Activated naive CD8-positive, alpha-beta T cell treated with anti-CD3 and anti-CD28 coated beads for 36 hours (primary cell): ENCODE measurements at regions not wholly inside any gene's neighbourhood (a gene's known extent, or its start where the extent isn't known, plus 50 kb on each side); places are given as distances from the start of the nearest gene placed in this dataset.
"Not testable (repeated sequence)": the region's sequence is repeated elsewhere in the genome, so short reads cannot be mapped to it uniquely, and the experiment has no call there.

Source experiments
- DNase-seq: peaks from one replicate; pipeline ENCODE4 v3.0.0; 2021
- H3K27ac Mint-ChIP-seq: one replicate; pipeline ENCODE4 v1.8.0; 2022; ENCODE audit warnings: mild to moderate bottlenecking, moderate library complexity, mixed read lengths
- H3K27me3 Mint-ChIP-seq: one replicate; pipeline ENCODE4 v1.8.0; 2022; ENCODE audit warnings: mild to moderate bottlenecking, mixed read lengths
- H3K36me3 Mint-ChIP-seq: one replicate; pipeline ENCODE4 v1.8.0; 2021; ENCODE audit warnings: mild to moderate bottlenecking, mixed read lengths
- H3K4me1 Mint-ChIP-seq: one replicate; pipeline ENCODE4 v1.8.0; 2021; ENCODE audit warnings: mixed read lengths
- H3K4me3 Mint-ChIP-seq: one replicate; pipeline ENCODE4 v1.8.0; 2022; ENCODE audit warnings: mild to moderate bottlenecking, moderate library complexity, mixed read lengths
- H3K9me3 Mint-ChIP-seq: one replicate; pipeline ENCODE4 v1.8.0; 2022; ENCODE audit warnings: mixed read lengths

GRCh38 chr2:145759228-145759915, 1239.5 kb upstream of the ZEB2 start:
- Mint-ChIP-seq H3K4me1 (no peaks in the 10 kb centered on the region), H3K9me3 (no peaks in the 10 kb centered on the region), H3K36me3 (no peaks in the 10 kb centered on the region), H3K27me3 (no peaks in the 10 kb centered on the region), H3K27ac (no peak overlapping the region), H3K4me3 (no peak overlapping the region)
- DNase-seq: no peak

- H3K36me3 Mint-ChIP-seq: no peaks in the 10 kb centered on the region
- no peak overlapping the region for H3K27ac Mint-ChIP-seq
- DNase-seq: no peak
- H3K27me3 Mint-ChIP-seq: no peaks in the 10 kb centered on the region
- no peak overlapping the region for H3K4me3 Mint-ChIP-seq
- H3K4me1 Mint-ChIP-seq: no peaks in the 10 kb centered on the region
- no peaks in the 10 kb centered on the region for H3K9me3 Mint-ChIP-seq
Measured at GRCh38 chr2:145757503-145758246, 1237.8 kb upstream of the ZEB2 start.

GRCh38 chr2:145755019-145755837, 1235.3 kb upstream of the ZEB2 start:
- H3K27me3 Mint-ChIP-seq: no peaks in the 10 kb centered on the region
- no peak overlapping the region for H3K27ac Mint-ChIP-seq
- H3K4me1 Mint-ChIP-seq: peaks cover 7% of the 10 kb centered on the region
- H3K36me3 Mint-ChIP-seq: no peaks in the 10 kb centered on the region
- DNase-seq: no peak
- H3K9me3 Mint-ChIP-seq: no peaks in the 10 kb centered on the region
- H3K4me3 Mint-ChIP-seq: no peak overlapping the region

GRCh38 chr2:145753966-145754365, 1234.0 kb upstream of the ZEB2 start:
- Mint-ChIP-seq H3K4me3 (no peak overlapping the region), H3K4me1 (peaks cover 7% of the 10 kb centered on the region), H3K9me3 (no peaks in the 10 kb centered on the region), H3K27ac (no peak overlapping the region), H3K36me3 (no peaks in the 10 kb centered on the region), H3K27me3 (no peaks in the 10 kb centered on the region)
- no peak for DNase-seq

GRCh38 chr2:145753041-145753608, 1233.2 kb upstream of the ZEB2 start:
- Mint-ChIP-seq H3K4me1 (peaks cover 10% of the 10 kb centered on the region), H3K27me3 (no peaks in the 10 kb centered on the region), H3K36me3 (no peaks in the 10 kb centered on the region), H3K4me3 (no peak overlapping the region), H3K9me3 (no peaks in the 10 kb centered on the region), H3K27ac (no peak overlapping the region)
- DNase-seq: no peak

- Mint-ChIP-seq H3K27ac (no peak overlapping the region), H3K4me3 (no peak overlapping the region), H3K9me3 (no peaks in the 10 kb centered on the region), H3K36me3 (no peaks in the 10 kb centered on the region), H3K27me3 (no peaks in the 10 kb centered on the region), H3K4me1 (peaks cover 10% of the 10 kb centered on the region)
- no peak for DNase-seq
Measured at GRCh38 chr2:145752091-145752806, 1232.3 kb upstream of the ZEB2 start.

GRCh38 chr2:145751629-145752028, 1231.7 kb upstream of the ZEB2 start:
- DNase-seq: no peak

GRCh38 chr2:145751155-145751554, 1231.2 kb upstream of the ZEB2 start:
- Mint-ChIP-seq H3K4me1 (peaks cover 10% of the 10 kb centered on the region), H3K27ac (no peak overlapping the region), H3K36me3 (no peaks in the 10 kb centered on the region), H3K4me3 (no peak overlapping the region), H3K9me3 (no peaks in the 10 kb centered on the region), H3K27me3 (peaks cover 4% of the 10 kb centered on the region)
- no peak for DNase-seq

More at GRCh38 chr2:145751629-145752028, 1231.7 kb upstream of the ZEB2 start:
- Mint-ChIP-seq H3K4me1 (peaks cover 10% of the 10 kb centered on the region), H3K27me3 (no peaks in the 10 kb centered on the region), H3K27ac (no peak overlapping the region), H3K36me3 (no peaks in the 10 kb centered on the region), H3K4me3 (no peak overlapping the region), H3K9me3 (no peaks in the 10 kb centered on the region)

GRCh38 chr2:145750612-145751011, 1230.7 kb upstream of the ZEB2 start:
- Mint-ChIP-seq H3K27ac (no peak overlapping the region), H3K4me3 (no peak overlapping the region), H3K9me3 (no peaks in the 10 kb centered on the region), H3K4me1 (peaks cover 10% of the 10 kb centered on the region), H3K36me3 (no peaks in the 10 kb centered on the region), H3K27me3 (peaks cover 4% of the 10 kb centered on the region)
- DNase-seq: no peak

- DNase-seq: no peak
- no peak overlapping the region for H3K27ac Mint-ChIP-seq
- H3K9me3 Mint-ChIP-seq: no peaks in the 10 kb centered on the region
- peaks cover 4% of the 10 kb centered on the region for H3K27me3 Mint-ChIP-seq
- H3K36me3 Mint-ChIP-seq: no peaks in the 10 kb centered on the region
- H3K4me3 Mint-ChIP-seq: no peak overlapping the region
- H3K4me1 Mint-ChIP-seq: peaks cover 10% of the 10 kb centered on the region
Measured at GRCh38 chr2:145750144-145750543, 1230.2 kb upstream of the ZEB2 start.

GRCh38 chr2:145749556-145749955, 1229.6 kb upstream of the ZEB2 start:
- Mint-ChIP-seq H3K4me1 (peaks cover 13% of the 10 kb centered on the region), H3K27ac (no peak overlapping the region), H3K4me3 (no peak overlapping the region), H3K9me3 (no peaks in the 10 kb centered on the region), H3K27me3 (peaks cover 4% of the 10 kb centered on the region), H3K36me3 (no peaks in the 10 kb centered on the region)
- DNase-seq: no peak

GRCh38 chr2:145748927-145749326, 1229.0 kb upstream of the ZEB2 start:
- Mint-ChIP-seq H3K4me3 (no peak overlapping the region), H3K27ac (no peak overlapping the region), H3K27me3 (peaks cover 4% of the 10 kb centered on the region), H3K4me1 (peaks cover 13% of the 10 kb centered on the region), H3K36me3 (no peaks in the 10 kb centered on the region), H3K9me3 (no peaks in the 10 kb centered on the region)
- no peak for DNase-seq

GRCh38 chr2:145747715-145748114, 1227.8 kb upstream of the ZEB2 start:
- Mint-ChIP-seq H3K27ac (no peak overlapping the region), H3K36me3 (no peaks in the 10 kb centered on the region), H3K4me1 (peaks cover 13% of the 10 kb centered on the region), H3K9me3 (no peaks in the 10 kb centered on the region), H3K27me3 (peaks cover 4% of the 10 kb centered on the region), H3K4me3 (no peak overlapping the region)
- DNase-seq: no peak

- DNase-seq, H3K27ac Mint-ChIP-seq, H3K9me3 Mint-ChIP-seq, H3K4me3 Mint-ChIP-seq, H3K27me3 Mint-ChIP-seq, H3K36me3 Mint-ChIP-seq: not testable (repeated sequence)
- peaks cover 10% of the 10 kb centered on the region for H3K4me1 Mint-ChIP-seq
Measured at GRCh38 chr2:145745387-145745721, 1225.4 kb upstream of the ZEB2 start.
